GM12892 (cell line): ENCODE measurements at regions not wholly inside any gene's neighbourhood (a gene's known extent, or its start where the extent isn't known, plus 50 kb on each side); places are given as distances from the start of the nearest gene placed in this dataset.

Source experiments
- DNase-seq: peaks from one replicate; pipeline ENCODE4 v3.0.0; 2011; ENCODE audit not compliant: insufficient read length
- FAIRE-seq: peaks from 2 replicates; lab custom pipeline; 2011; peaks lifted over from hg19 to GRCh38; lab: Jason Lieb, UNC
- POLR2A ChIP-seq: IDR thresholded peaks from 2 replicates; pipeline ENCODE4 v1.6.1; 2011; ENCODE audit warnings: low read depth, low read length, control low read depth
- POLR2AphosphoS5 ChIP-seq: IDR thresholded peaks from 2 replicates; pipeline ENCODE4 v1.6.1; 2011; ENCODE audit warnings: low read depth, low read length, control low read depth
- TAF1 ChIP-seq: IDR thresholded peaks from 2 replicates; pipeline ENCODE4 v1.6.1; 2011; ENCODE audit warnings: low read depth, mild to moderate bottlenecking, control low read depth, low read length, borderline replicate concordance

GRCh38 chr1:42096554-42096953, 56.7 kb upstream of the GUCA2B start:
- no peak for TF ChIP-seq TAF1
- no peak for TF ChIP-seq POLR2A
- TF ChIP-seq POLR2AphosphoS5: no peak
- DNase-seq (no peak), FAIRE-seq (no peak)

- FAIRE-seq (no peak), DNase-seq (no peak)
- no peak for TF ChIP-seq TAF1
- no peak for TF ChIP-seq POLR2A
- TF ChIP-seq POLR2AphosphoS5: no peak
These were observed 64.0 kb upstream of the GUCA2B start for GRCh38 chr1:42089246-42089645.

GRCh38 chr1:42086146-42086545, 67.1 kb upstream of the GUCA2B start:
- FAIRE-seq: no peak
- no peak for TF ChIP-seq TAF1
- no peak for DNase-seq

- DNase-seq: no peak
- FAIRE-seq: no peak
- no peak for TF ChIP-seq POLR2A
- TF ChIP-seq TAF1: no peak
These were observed 67.6 kb upstream of the GUCA2B start for GRCh38 chr1:42085596-42085995.

- no peak for FAIRE-seq
These were observed 71.7 kb upstream of the GUCA2B start for GRCh38 chr1:42081475-42081874.

GRCh38 chr1:42075179-42075578, 78.0 kb upstream of the GUCA2B start:
- no peak for DNase-seq
- TF ChIP-seq POLR2A (no peak), TAF1 (no peak), POLR2AphosphoS5 (no peak)
- FAIRE-seq: no peak

More at GRCh38 chr1:42081475-42081874, 71.7 kb upstream of the GUCA2B start:
- DNase-seq: no peak
- TF ChIP-seq POLR2AphosphoS5 (no peak), POLR2A (no peak), TAF1 (no peak)

- DNase-seq (no peak), FAIRE-seq (no peak)
- TF ChIP-seq POLR2AphosphoS5: no peak
- no peak for TF ChIP-seq TAF1
- TF ChIP-seq POLR2A: no peak
These were observed 82.2 kb upstream of the GUCA2B start for GRCh38 chr1:42070996-42071395.

GRCh38 chr1:42057800-42058199, 95.4 kb upstream of the GUCA2B start:
- FAIRE-seq (no peak), DNase-seq (no peak)
- no peak for TF ChIP-seq POLR2A
- no peak for TF ChIP-seq POLR2AphosphoS5
- TF ChIP-seq TAF1: no peak

- no peak for DNase-seq
- TF ChIP-seq POLR2A: no peak
- TF ChIP-seq TAF1: no peak
- no peak for TF ChIP-seq POLR2AphosphoS5
- FAIRE-seq: no peak
These were observed 96.8 kb upstream of the GUCA2B start for GRCh38 chr1:42056460-42056859.

GRCh38 chr1:42055061-42055460, 98.1 kb upstream of the GUCA2B start:
- FAIRE-seq: no peak
- DNase-seq: no peak
- TF ChIP-seq POLR2AphosphoS5 (no peak), POLR2A (no peak), TAF1 (no peak)

GRCh38 chr1:42052072-42052699, 101.0 kb upstream of the GUCA2B start:
- TF ChIP-seq POLR2AphosphoS5 (no peak), POLR2A (no peak), TAF1 (no peak)
- FAIRE-seq (no peak), DNase-seq (no peak)

GRCh38 chr1:42047508-42047880, 105.7 kb upstream of the GUCA2B start:
- FAIRE-seq: no peak
- DNase-seq: no peak
- TF ChIP-seq TAF1: no peak
- TF ChIP-seq POLR2A: no peak
- no peak for TF ChIP-seq POLR2AphosphoS5
